CD14-positive monocyte (primary cell): ENCODE measurements at regions not wholly inside any gene's neighbourhood (a gene's known extent, or its start where the extent isn't known, plus 50 kb on each side); places are given as distances from the start of the nearest gene placed in this dataset.

Experiments used
- DNase-seq, 3 donors: peaks; one replicate each; pipeline ENCODE4 v3.0.0-alpha.2; 2011 to 2022
- H2AFZ ChIP-seq: 2 replicates; pipeline ENCODE4 v1.6.0; 2012; ENCODE audit warnings: mild to moderate bottlenecking, low read depth, low read length, inconsistent platforms; ENCODE audit not compliant: insufficient read depth, poor library complexity, severe bottlenecking
- H3K27ac ChIP-seq, 2 donors: 1 replicate in 1 of 2; 2 replicates in 1 of 2; pipeline ENCODE4 v1.5.1; 2012 to 2013; ENCODE audit warnings: low read length in 2 of 2, control low read depth in 1 of 2, inconsistent platforms in 1 of 2, low read depth in 1 of 2, mild to moderate bottlenecking in 1 of 2
- H3K27me3 ChIP-seq, 2 donors: one replicate each; pipeline versions ENCODE4 v1.6.0 to v1.6.1; 2011 to 2013; ENCODE audit warnings: low read length in 2 of 2; ENCODE audit not compliant: control insufficient read depth in 2 of 2, insufficient read depth in 2 of 2
- H3K36me3 ChIP-seq, 2 donors: replicated peaks in 1 of 2; 1 replicate in 1 of 2; 2 replicates in 1 of 2; pipeline versions ENCODE4 v1.5.1 to v1.6.1; 2012 to 2013; ENCODE audit warnings: low read length in 2 of 2, control low read depth in 1 of 2, inconsistent platforms in 1 of 2, mild to moderate bottlenecking in 1 of 2; ENCODE audit not compliant: insufficient read depth in 2 of 2, control insufficient read depth in 1 of 2
- H3K4me1 ChIP-seq, 2 donors: 1 replicate in 1 of 2; 2 replicates in 1 of 2; pipeline versions ENCODE4 v1.5.1 to v1.6.1; 2012 to 2013; ENCODE audit warnings: low read length in 2 of 2, control low read depth in 1 of 2, inconsistent platforms in 1 of 2, mild to moderate bottlenecking in 1 of 2, moderate library complexity in 1 of 2; ENCODE audit not compliant: insufficient read depth in 2 of 2, control insufficient read depth in 1 of 2
- H3K4me2 ChIP-seq: replicated peaks from 2 replicates; pipeline ENCODE3; 2012; ENCODE audit warnings: low read length, moderate library complexity, mild to moderate bottlenecking; ENCODE audit not compliant: poor library complexity, severe bottlenecking; ENCODE audit errors: extremely low read depth
- H3K4me3 ChIP-seq, 3 experiments: fragments of 200-600 bp in 1 of 3; sonication (generic) in 1 of 3; replicated peaks in 1 of 3; 1 replicate in 2 of 3; 2 replicates in 1 of 3; pipeline ENCODE4 v1.5.1; 2011 to 2013; ENCODE audit warnings: low read length in 3 of 3, mild to moderate bottlenecking in 3 of 3, control low read depth in 2 of 3, low read depth in 2 of 3, inconsistent platforms in 1 of 3, moderate library complexity in 1 of 3
- H3K79me2 ChIP-seq: 2 replicates; pipeline ENCODE4 v1.6.0; 2012; ENCODE audit warnings: mild to moderate bottlenecking, control low read depth, inconsistent platforms, low read length, moderate library complexity; ENCODE audit not compliant: insufficient read depth
- H3K9ac ChIP-seq: 2 replicates; pipeline ENCODE4 v1.6.0; 2017; ENCODE audit warnings: low read length, mild to moderate bottlenecking; ENCODE audit not compliant: insufficient read depth, poor library complexity, severe bottlenecking
- H3K9me3 ChIP-seq, 2 donors: replicated peaks in 1 of 2; 1 replicate in 1 of 2; 2 replicates in 1 of 2; pipeline versions ENCODE4 v1.5.1 to v1.6.1; 2012 to 2013; ENCODE audit warnings: low read length in 2 of 2, control low read depth in 1 of 2; ENCODE audit not compliant: control insufficient read depth in 1 of 2, insufficient read depth in 1 of 2
- H4K20me1 ChIP-seq: 2 replicates; pipeline ENCODE4 v1.6.0; 2012; ENCODE audit warnings: mild to moderate bottlenecking, low read length, control low read depth, moderate library complexity; ENCODE audit not compliant: insufficient read depth
- H3K27ac Mint-ChIP-seq, 7 donors: one replicate each; pipeline ENCODE4 v1.8.0; 2020; ENCODE audit warnings: mild to moderate bottlenecking in 7 of 7, mixed read lengths in 7 of 7, moderate library complexity in 6 of 7, inconsistent platforms in 2 of 7
- H3K27me3 Mint-ChIP-seq, 3 donors: one replicate each; pipeline ENCODE4 v1.8.0; 2021 to 2022; ENCODE audit warnings: low read depth in 3 of 3, mild to moderate bottlenecking in 3 of 3, mixed read lengths in 3 of 3, moderate library complexity in 3 of 3, inconsistent platforms in 1 of 3
- H3K36me3 Mint-ChIP-seq, 2 donors: one replicate each; pipeline ENCODE4 v1.8.0; 2020; ENCODE audit warnings: mixed read lengths in 2 of 2, inconsistent platforms in 1 of 2, mild to moderate bottlenecking in 1 of 2
- H3K4me1 Mint-ChIP-seq: one replicate; pipeline ENCODE4 v1.8.0; 2020; ENCODE audit warnings: mild to moderate bottlenecking, mixed read lengths
- H3K4me3 Mint-ChIP-seq, 2 donors: one replicate each; pipeline ENCODE4 v1.8.0; 2020; ENCODE audit warnings: mild to moderate bottlenecking in 2 of 2, mixed read lengths in 2 of 2, moderate library complexity in 1 of 2
- H3K9me3 Mint-ChIP-seq, 7 donors: one replicate each; pipeline ENCODE4 v1.8.0; 2020 to 2022; ENCODE audit warnings: mixed read lengths in 7 of 7, mild to moderate bottlenecking in 6 of 7, moderate library complexity in 6 of 7, inconsistent platforms in 2 of 7
- CTCF ChIP-seq: fragments of 200-600 bp; IDR thresholded peaks from one replicate; pipeline ENCODE4 v1.8.0; 2022; ENCODE audit warnings: antibody characterized with exemption, mild to moderate bottlenecking
- WGBS: methylation state at CpG from one replicate; pipeline ENCODE4 v1.1.5; 2013; ENCODE audit warnings: missing lambda C conversion rate; ENCODE audit not compliant: insufficient coverage; 5-methylcytosine and 5-hydroxymethylcytosine counted together
- intact Hi-C, 2 donors: fragments of 100-400 bp; cut with micrococcal nuclease; formaldehyde crosslinking; loops; one replicate each; pipeline versions ENCODE4 v1.15.0 to v1.15.1; 2023

- intact Hi-C loops, result no loop called here
- no peaks in the 10 kb centered on the region for H4K20me1 ChIP-seq
- Mint-ChIP-seq H3K4me3 (no peak overlapping the region), H3K27ac (no peak overlapping the region), H3K9me3 (peaks cover 0 to 11% (median 3%) of the 10 kb centered on the region in 7 donors), H3K4me1 (no peaks in the 10 kb centered on the region), H3K27me3 (peaks cover 0 to 2% (median 0%) of the 10 kb centered on the region in 3 donors), H3K36me3 (no peaks in the 10 kb centered on the region)
- H3K36me3 ChIP-seq, result no peaks in the 10 kb centered on the region
- no peak for DNase-seq
- no peak overlapping the region for H3K4me3 ChIP-seq
- no peaks in the 10 kb centered on the region for H3K27me3 ChIP-seq
- no peaks in the 10 kb centered on the region for H3K4me1 ChIP-seq
- no peaks in the 10 kb centered on the region for H3K79me2 ChIP-seq
- H3K4me2 ChIP-seq, result no peak overlapping the region
- H3K9me3 ChIP-seq, result peaks cover 0 to 8% of the 10 kb centered on the region in 2 donors
- no CpG with 5 or more reads among the region's 2 CpGs for WGBS
- no peak overlapping the region for H3K27ac ChIP-seq
- no peak overlapping the region for H3K9ac ChIP-seq
- no peak overlapping the region for H2AFZ ChIP-seq
- no peak for TF ChIP-seq CTCF
These were observed 1044.4 kb upstream of the DIAPH2 start for GRCh38 chrX:95640226-95640625.

GRCh38 chrX:95645738-95646137 lies 1038.9 kb upstream of the DIAPH2 start:
- no peak for DNase-seq
- Mint-ChIP-seq H3K4me3 (no peak overlapping the region), H3K27ac (no peak overlapping the region), H3K36me3 (no peaks in the 10 kb centered on the region), H3K27me3 (peaks cover 0 to 3% (median 0%) of the 10 kb centered on the region in 3 donors), H3K4me1 (no peaks in the 10 kb centered on the region), H3K9me3 (peaks cover 0 to 11% (median 3%) of the 10 kb centered on the region in 7 donors)
- no peaks in the 10 kb centered on the region for H3K79me2 ChIP-seq
- TF ChIP-seq CTCF, result no peak
- H3K4me1 ChIP-seq, result no peaks in the 10 kb centered on the region
- H3K27ac ChIP-seq, result no peak overlapping the region
- H3K4me2 ChIP-seq, result no peak overlapping the region
- intact Hi-C loops, result no loop called here
- no peaks in the 10 kb centered on the region for H3K27me3 ChIP-seq
- H2AFZ ChIP-seq, result no peak overlapping the region
- peaks cover 0 to 3% of the 10 kb centered on the region in 2 donors for H3K9me3 ChIP-seq
- H3K36me3 ChIP-seq, result no peaks in the 10 kb centered on the region
- H4K20me1 ChIP-seq, result no peaks in the 10 kb centered on the region
- H3K4me3 ChIP-seq, result no peak overlapping the region
- H3K9ac ChIP-seq, result no peak overlapping the region
